GM18868 (cell line): ENCODE measurements at regions not wholly inside any gene's neighbourhood (a gene's known extent, or its start where the extent isn't known, plus 50 kb on each side); places are given as distances from the start of the nearest gene placed in this dataset.

ENCODE experiments used
- ATAC-seq: cut with Tn5 transposase; IDR thresholded peaks from one replicate; pipeline ENCODE4 v1.9.1; 2021; ENCODE audit warnings: mild to moderate bottlenecking, moderate library complexity; ENCODE audit not compliant: unreplicated experiment

GRCh38 chr6:81822568-81822967, 70.1 kb upstream of the TENT5A start:
- no peak for ATAC-seq

GRCh38 chr6:81821449-81821848, 69.0 kb upstream of the TENT5A start:
- ATAC-seq = no peak

GRCh38 chr6:81820980-81821379, 68.5 kb upstream of the TENT5A start:
- ATAC-seq = no peak

GRCh38 chr6:81820422-81820821, 67.9 kb upstream of the TENT5A start:
- ATAC-seq = no peak

GRCh38 chr6:81819767-81820166, 67.3 kb upstream of the TENT5A start:
- ATAC-seq = no peak

GRCh38 chr6:81818901-81819361, 66.5 kb upstream of the TENT5A start:
- ATAC-seq = no peak

GRCh38 chr6:81816380-81816779, 63.9 kb upstream of the TENT5A start:
- ATAC-seq = no peak

- ATAC-seq = no peak
Observed at GRCh38 chr6:81814370-81815076, 62.0 kb upstream of the TENT5A start.

- ATAC-seq = no peak
Observed at GRCh38 chr6:81813305-81813704, 60.8 kb upstream of the TENT5A start.

- no peak for ATAC-seq
Observed at GRCh38 chr6:81812401-81812800, 59.9 kb upstream of the TENT5A start.

- no peak for ATAC-seq
Observed at GRCh38 chr6:81808851-81809570, 56.5 kb upstream of the TENT5A start.

GRCh38 chr6:81806793-81807565, 54.5 kb upstream of the TENT5A start:
- no peak for ATAC-seq

- ATAC-seq = no peak
Observed at GRCh38 chr6:81802356-81802755, 49.9 kb upstream of the TENT5A start.
